NB4 (cell line): ENCODE measurements at regions not wholly inside any gene's neighbourhood (a gene's known extent, or its start where the extent isn't known, plus 50 kb on each side); places are given as distances from the start of the nearest gene placed in this dataset.

ENCODE experiments used
- DNase-seq: peaks from one replicate; pipeline ENCODE4 v3.0.0; 2010; ENCODE audit warnings: low read depth
- H3K4me3 ChIP-seq: one replicate; pipeline ENCODE4 v1.5.1; 2011; ENCODE audit warnings: mild to moderate bottlenecking, low read depth, low read length, moderate library complexity
- CTCF ChIP-seq: IDR thresholded peaks from one replicate; pipeline ENCODE4 v1.5.1; 2012; ENCODE audit warnings: low read depth, low read length
- MAX ChIP-seq: IDR thresholded peaks from 2 replicates; pipeline ENCODE4 v1.6.1; 2011; ENCODE audit warnings: low read depth, low read length
- MYC ChIP-seq: IDR thresholded peaks from 2 replicates; pipeline ENCODE4 v1.6.1; 2011; ENCODE audit warnings: low read depth, low read length
- POLR2A ChIP-seq: IDR thresholded peaks from 2 replicates; pipeline ENCODE4 v1.6.1; 2011; ENCODE audit warnings: mild to moderate bottlenecking; ENCODE audit not compliant: insufficient read length; ENCODE audit errors: extremely low read depth

- TF ChIP-seq MAX (no peak), POLR2A (no peak), MYC (no peak), CTCF (no peak)
- no peak for DNase-seq
Measured at GRCh38 chr22:44592126-44592823, 94.2 kb upstream of the RTL6 start.

GRCh38 chr22:44591146-44591790 lies 93.2 kb upstream of the RTL6 start:
- H3K4me3 ChIP-seq: no peak overlapping the region
- TF ChIP-seq MYC: no peak
- no peak for TF ChIP-seq POLR2A
- no peak for TF ChIP-seq MAX
- no peak for TF ChIP-seq CTCF

More at GRCh38 chr22:44592126-44592823, 94.2 kb upstream of the RTL6 start:
- H3K4me3 ChIP-seq: no peak overlapping the region

GRCh38 chr22:44590291-44590690 lies 92.3 kb upstream of the RTL6 start:
- no peak overlapping the region for H3K4me3 ChIP-seq
- TF ChIP-seq MAX: no peak
- no peak for TF ChIP-seq CTCF
- no peak for TF ChIP-seq MYC
- no peak for TF ChIP-seq POLR2A
- DNase-seq: no peak

More at GRCh38 chr22:44591146-44591790, 93.2 kb upstream of the RTL6 start:
- DNase-seq: no peak

GRCh38 chr22:44589831-44590230 lies 91.8 kb upstream of the RTL6 start:
- no peak for DNase-seq
- no peak overlapping the region for H3K4me3 ChIP-seq
- TF ChIP-seq MYC (no peak), POLR2A (no peak), CTCF (no peak), MAX (no peak)

- DNase-seq: no peak
- no peak overlapping the region for H3K4me3 ChIP-seq
- TF ChIP-seq CTCF: no peak
- TF ChIP-seq MYC: no peak
- no peak for TF ChIP-seq MAX
- no peak for TF ChIP-seq POLR2A
Measured at GRCh38 chr22:44588348-44588747, 90.3 kb upstream of the RTL6 start.
